ENCODE measurements at regions not wholly inside any gene's neighbourhood (a gene's known extent, or its start where the extent isn't known, plus 50 kb on each side); places are given as distances from the start of the nearest gene placed in this dataset.

DNA sequence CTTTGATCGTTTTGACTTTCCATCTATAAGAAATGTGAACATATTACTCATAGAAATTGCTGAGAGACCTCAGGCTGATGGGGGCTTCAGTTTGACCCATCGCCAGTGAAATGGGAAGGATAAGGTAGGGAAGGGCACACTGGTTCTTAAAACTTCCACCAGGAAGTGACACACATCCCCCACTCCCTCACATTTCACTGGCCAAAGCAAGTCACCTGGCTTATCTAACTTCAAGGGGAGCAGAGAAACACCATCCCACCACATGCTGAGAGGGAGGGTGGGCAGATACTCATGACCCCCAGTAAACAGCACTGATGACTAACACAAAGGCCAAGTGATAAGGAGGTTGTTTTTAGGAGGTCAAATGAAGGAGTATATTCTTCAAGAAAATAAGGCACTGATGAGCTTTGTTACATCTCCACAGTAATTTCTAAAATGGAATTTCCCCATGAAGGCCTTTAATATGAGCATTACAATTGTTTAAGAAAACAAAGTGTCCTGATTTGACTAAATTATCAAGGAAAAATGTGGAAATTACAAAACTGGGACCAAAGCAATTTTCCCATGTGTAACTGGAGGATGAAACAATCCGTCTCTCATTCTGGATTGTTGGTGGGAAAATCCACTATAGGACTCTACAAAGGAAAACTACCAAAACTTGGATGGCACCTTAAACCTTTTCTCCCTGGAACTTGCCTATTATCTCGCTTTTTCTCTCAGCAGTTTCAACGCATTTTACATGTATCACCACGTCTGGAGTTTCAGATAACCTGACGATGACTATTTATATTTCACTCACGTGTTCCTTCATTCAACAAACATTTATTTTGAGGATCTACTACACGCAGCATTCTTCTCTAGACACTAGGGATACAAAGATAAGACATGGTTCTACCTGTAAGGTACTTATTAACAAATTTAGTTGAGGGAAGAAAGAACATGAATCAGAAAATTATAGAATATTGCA, 91.8 kb upstream of the EEA1 start:
- Histone ChIP-seq H3K4me2 (ENCODE audit: low read length) (peak overlapping the region; percentile 50), H3K4me3 (ENCODE audit: low read length) (no peak overlapping the region), H3K36me3 (ENCODE audit: low read depth, low read length) (no peaks in the 10 kb centered on the region), H3K9ac (ENCODE audit: low read length) (no peak overlapping the region), H3K9me3 (ENCODE audit: low read length) (no peaks in the 10 kb centered on the region), H3K4me1 (ENCODE audit: insufficient read depth, low read length) (peaks cover 19% of the 10 kb centered on the region), H2AFZ (ENCODE audit: low read length) (peak overlapping the region; percentile 50), H4K20me1 (ENCODE audit: low read length) (no peaks in the 10 kb centered on the region), H3F3A (ENCODE audit: low read length, unreplicated experiment) (no peaks in the 10 kb centered on the region), H3K79me2 (ENCODE audit: low read length) (no peaks in the 10 kb centered on the region), H3K27ac (ENCODE audit: low read length) (no peak overlapping the region), H3K27me3 (ENCODE audit: low read length) (no peaks in the 10 kb centered on the region), H3K9me2 (replicated peaks; ENCODE audit: low read length) (no peaks in the 10 kb centered on the region)
- no peak for DNase-seq
- no peak for TF ChIP-seq EZH2phosphoT487 (IDR thresholded peaks at IDR 0.05; ENCODE audit: borderline replicate concordance, low read length)
- TF ChIP-seq, protein P1, sequence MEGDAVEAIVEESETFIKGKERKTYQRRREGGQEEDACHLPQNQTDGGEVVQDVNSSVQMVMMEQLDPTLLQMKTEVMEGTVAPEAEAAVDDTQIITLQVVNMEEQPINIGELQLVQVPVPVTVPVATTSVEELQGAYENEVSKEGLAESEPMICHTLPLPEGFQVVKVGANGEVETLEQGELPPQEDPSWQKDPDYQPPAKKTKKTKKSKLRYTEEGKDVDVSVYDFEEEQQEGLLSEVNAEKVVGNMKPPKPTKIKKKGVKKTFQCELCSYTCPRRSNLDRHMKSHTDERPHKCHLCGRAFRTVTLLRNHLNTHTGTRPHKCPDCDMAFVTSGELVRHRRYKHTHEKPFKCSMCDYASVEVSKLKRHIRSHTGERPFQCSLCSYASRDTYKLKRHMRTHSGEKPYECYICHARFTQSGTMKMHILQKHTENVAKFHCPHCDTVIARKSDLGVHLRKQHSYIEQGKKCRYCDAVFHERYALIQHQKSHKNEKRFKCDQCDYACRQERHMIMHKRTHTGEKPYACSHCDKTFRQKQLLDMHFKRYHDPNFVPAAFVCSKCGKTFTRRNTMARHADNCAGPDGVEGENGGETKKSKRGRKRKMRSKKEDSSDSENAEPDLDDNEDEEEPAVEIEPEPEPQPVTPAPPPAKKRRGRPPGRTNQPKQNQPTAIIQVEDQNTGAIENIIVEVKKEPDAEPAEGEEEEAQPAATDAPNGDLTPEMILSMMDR (conservative IDR thresholded peaks at IDR 0.05; ENCODE audit: low read depth, low read length) = no peak
- TF ChIP-seq EZH2 (IDR thresholded peaks at IDR 0.05; ENCODE audit: low read length, unreplicated experiment) = no peak
- ChIA-PET POLR2A (ENCODE audit: unreplicated experiment) (no interaction called here), CTCF (no interaction called here)
- BruUV-seq (replicated peaks) = no TSS peak
- no peak for ATAC-seq
- intact Hi-C loops (cut with micrococcal nuclease) = no loop called here

DNA sequence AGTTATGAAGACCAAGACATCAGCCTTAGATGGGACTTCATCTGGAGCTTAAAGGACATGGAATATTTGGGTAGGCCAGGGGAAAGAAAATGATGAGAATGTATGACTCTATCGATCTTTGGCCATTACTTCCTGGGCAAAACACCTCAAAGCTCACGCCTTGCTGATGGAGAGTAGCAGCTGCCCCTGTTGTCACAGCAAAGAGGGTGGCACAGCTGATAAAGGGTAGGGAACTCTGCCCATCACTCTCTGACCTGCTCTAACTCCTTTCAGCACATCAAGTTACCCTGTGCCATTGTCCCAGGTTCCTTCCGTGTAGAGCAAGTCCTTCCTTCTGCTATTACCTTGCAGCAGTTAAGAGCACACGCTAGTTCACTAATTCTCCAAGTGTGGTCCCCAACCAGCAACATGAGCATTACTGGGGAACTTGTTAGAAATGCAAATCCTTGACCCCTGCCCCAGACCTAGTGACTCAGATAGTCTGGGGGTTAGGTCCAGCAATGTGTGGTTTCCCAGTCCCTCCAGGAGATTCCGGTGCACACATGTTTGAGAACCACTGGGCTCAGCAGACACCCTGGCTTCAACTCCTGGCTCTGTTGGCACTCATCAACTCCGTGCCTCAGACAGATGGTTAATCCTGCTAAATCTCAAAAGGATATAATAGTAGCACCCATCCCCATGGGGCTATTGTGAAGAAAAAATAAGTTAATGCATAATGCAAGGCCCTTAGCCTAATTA, 93.7 kb upstream of the EEA1 start:
- Histone ChIP-seq H4K20me1 (ENCODE audit: low read length) (no peaks in the 10 kb centered on the region), H3K4me3 (ENCODE audit: low read length) (no peak overlapping the region), H3K4me1 (ENCODE audit: insufficient read depth, low read length) (peaks cover 14% of the 10 kb centered on the region), H2AFZ (ENCODE audit: low read length) (no peak overlapping the region), H3K4me2 (ENCODE audit: low read length) (no peak overlapping the region), H3K36me3 (ENCODE audit: low read depth, low read length) (no peaks in the 10 kb centered on the region), H3K27ac (ENCODE audit: low read length) (no peak overlapping the region), H3K9me3 (ENCODE audit: low read length) (no peaks in the 10 kb centered on the region), H3K9ac (ENCODE audit: low read length) (no peak overlapping the region), H3K27me3 (ENCODE audit: low read length) (no peaks in the 10 kb centered on the region), H3K79me2 (ENCODE audit: low read length) (no peaks in the 10 kb centered on the region), H3F3A (ENCODE audit: low read length, unreplicated experiment) (no peaks in the 10 kb centered on the region), H3K9me2 (replicated peaks; ENCODE audit: low read length) (no peaks in the 10 kb centered on the region)
- intact Hi-C loops (cut with micrococcal nuclease) = no loop called here
- DNase-seq (no peak), ATAC-seq (no peak)
- CTCF ChIA-PET = no interaction called here
- no peak for TF ChIP-seq EZH2phosphoT487 (IDR thresholded peaks at IDR 0.05; ENCODE audit: borderline replicate concordance, low read length)
- no peak for TF ChIP-seq EZH2 (IDR thresholded peaks at IDR 0.05; ENCODE audit: low read length, unreplicated experiment)
- TF ChIP-seq, protein P1 (conservative IDR thresholded peaks at IDR 0.05; ENCODE audit: low read depth, low read length) = no peak
- POLR2A ChIA-PET (ENCODE audit: unreplicated experiment) = no interaction called here
- no TSS peak for BruUV-seq (replicated peaks)

Measured in PC-3 (cell line).